CD8-positive, alpha-beta memory T cell (primary cell): ENCODE measurements at regions not wholly inside any gene's neighbourhood (a gene's known extent, or its start where the extent isn't known, plus 50 kb on each side); places are given as distances from the start of the nearest gene placed in this dataset.
A peak's percentile ranks its signal among the peaks of the same experiment; 100 is the strongest.

Experiments used
- CTCF ChIA-PET: fragments of 350-600 bp; sonication (Branson Sonifier 250); formaldehyde crosslinking; loops from one replicate; lab custom pipeline; 2021; ENCODE audit warnings: antibody characterized with exemption; lab: Charles Lee
- POLR2A ChIA-PET: fragments of 350-600 bp; sonication (Branson Sonifier 250); formaldehyde crosslinking; loops from one replicate; lab custom pipeline; 2021; ENCODE audit warnings: antibody characterized with exemption; lab: Charles Lee
- DNase-seq, 5 donors: peaks; one replicate each; pipeline versions ENCODE4 v3.0.0 to v3.0.0-alpha.2; 2020 to 2022; ENCODE audit warnings: mixed read lengths in 1 of 5
- H3K27ac ChIP-seq: one replicate; pipeline ENCODE4 v1.7.0; 2013; ENCODE audit warnings: low read depth, mild to moderate bottlenecking, low read length, moderate library complexity
- H3K27me3 ChIP-seq: 2 replicates; pipeline ENCODE4 v1.7.0; 2013; ENCODE audit warnings: low read length, mild to moderate bottlenecking; ENCODE audit not compliant: insufficient read depth, poor library complexity, severe bottlenecking
- H3K36me3 ChIP-seq: 2 replicates; pipeline ENCODE4 v1.7.0; 2013; ENCODE audit warnings: mild to moderate bottlenecking, low read length, moderate library complexity; ENCODE audit not compliant: insufficient read depth
- H3K4me1 ChIP-seq: 2 replicates; pipeline ENCODE4 v1.7.0; 2013; ENCODE audit warnings: mild to moderate bottlenecking, low read length, moderate library complexity; ENCODE audit not compliant: insufficient read depth
- H3K4me3 ChIP-seq: 2 replicates; pipeline ENCODE4 v1.7.0; 2013; ENCODE audit warnings: mild to moderate bottlenecking, low read length
- H3K9me3 ChIP-seq: 2 replicates; pipeline ENCODE4 v1.7.0; 2013; ENCODE audit warnings: mild to moderate bottlenecking, low read length
- H3K27ac Mint-ChIP-seq, 8 donors: one replicate each; pipeline ENCODE4 v1.8.0; 2020 to 2021; ENCODE audit warnings: mixed read lengths in 8 of 8, mild to moderate bottlenecking in 6 of 8, inconsistent platforms in 3 of 8, moderate library complexity in 3 of 8
- H3K27me3 Mint-ChIP-seq, 2 donors: one replicate each; pipeline ENCODE4 v1.8.0; 2020 to 2021; ENCODE audit warnings: mixed read lengths in 2 of 2, mild to moderate bottlenecking in 1 of 2, moderate library complexity in 1 of 2
- H3K36me3 Mint-ChIP-seq, 3 donors: one replicate each; pipeline ENCODE4 v1.8.0; 2020 to 2021; ENCODE audit warnings: mixed read lengths in 3 of 3, inconsistent platforms in 1 of 3, mild to moderate bottlenecking in 1 of 3
- H3K4me1 Mint-ChIP-seq, 3 donors: one replicate each; pipeline ENCODE4 v1.8.0; 2020 to 2021; ENCODE audit warnings: mixed read lengths in 3 of 3, inconsistent platforms in 1 of 3, mild to moderate bottlenecking in 1 of 3
- H3K4me3 Mint-ChIP-seq, 7 donors: one replicate each; pipeline ENCODE4 v1.8.0; 2020 to 2021; ENCODE audit warnings: mixed read lengths in 7 of 7, mild to moderate bottlenecking in 6 of 7, moderate library complexity in 4 of 7, inconsistent platforms in 2 of 7
- H3K9me3 Mint-ChIP-seq, 5 donors: one replicate each; pipeline ENCODE4 v1.8.0; 2020 to 2022; ENCODE audit warnings: mixed read lengths in 5 of 5, mild to moderate bottlenecking in 3 of 5, moderate library complexity in 2 of 5, inconsistent platforms in 1 of 5

DNA sequence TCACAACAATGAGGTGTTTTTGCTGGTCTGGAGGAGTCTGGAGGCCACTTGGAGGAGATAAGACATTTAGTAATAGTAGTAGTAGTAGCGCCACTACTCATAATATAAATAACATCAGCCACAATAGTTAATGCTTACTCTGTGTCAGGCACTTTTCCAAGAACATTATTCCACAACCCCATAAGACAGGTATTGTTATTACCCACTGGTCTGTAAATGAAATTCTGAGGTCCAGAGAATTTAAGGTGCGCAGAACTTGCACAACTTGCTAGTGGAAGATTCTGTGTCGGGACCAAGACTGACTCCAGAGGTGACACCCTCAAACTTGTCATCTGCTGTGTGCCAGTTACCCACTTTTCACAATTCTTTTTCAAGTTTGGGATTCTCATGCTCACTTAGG is 106.5 kb downstream of the MRM1 start:
- H3K27ac Mint-ChIP-seq, result no peak overlapping the region
- peaks cover 11 to 26% of the 10 kb centered on the region in 2 donors for H3K27me3 Mint-ChIP-seq
- Histone ChIP-seq H3K4me3 (no peak overlapping the region), H3K4me1 (no peaks in the 10 kb centered on the region), H3K36me3 (no peaks in the 10 kb centered on the region), H3K27ac (no peak overlapping the region), H3K27me3 (peaks cover 12% of the 10 kb centered on the region), H3K9me3 (no peaks in the 10 kb centered on the region)
- H3K36me3 Mint-ChIP-seq, result no peaks in the 10 kb centered on the region
- DNase-seq, result no peak
- POLR2A ChIA-PET, result no interaction called here
- H3K4me3 Mint-ChIP-seq, result no peak overlapping the region
- H3K9me3 Mint-ChIP-seq, result no peaks in the 10 kb centered on the region
- peaks cover 0 to 4% (median 0%) of the 10 kb centered on the region in 3 donors for H3K4me1 Mint-ChIP-seq
- CTCF ChIA-PET, result no interaction called here

DNA sequence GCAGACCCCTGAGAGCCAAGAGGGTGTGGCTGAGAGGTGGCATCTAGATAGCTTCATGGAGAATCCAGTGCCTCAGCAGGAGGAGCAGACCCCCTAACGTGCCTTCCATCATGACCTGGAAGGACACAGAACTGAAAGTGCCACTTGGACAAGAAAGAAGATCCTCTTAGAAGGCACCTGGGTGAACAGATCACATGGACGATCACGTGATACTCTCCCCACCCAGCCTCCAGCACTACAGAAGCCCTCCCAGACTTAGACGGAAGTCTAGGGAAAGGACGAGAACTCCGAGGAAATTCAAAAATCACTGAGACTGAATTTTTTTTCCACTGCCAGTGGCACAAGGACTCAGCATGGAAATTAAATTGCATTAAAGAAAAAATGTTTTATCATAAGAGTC is 113.4 kb downstream of the MRM1 start:
- H3K9me3 ChIP-seq, result no peaks in the 10 kb centered on the region
- H3K4me3 Mint-ChIP-seq, result no peak overlapping the region
- H3K27ac ChIP-seq, result no peak overlapping the region
- no peak overlapping the region for H3K27ac Mint-ChIP-seq
- peaks cover 0 to 10% of the 10 kb centered on the region in 2 donors for H3K27me3 Mint-ChIP-seq
- H3K4me3 ChIP-seq, result no peak overlapping the region
- no peaks in the 10 kb centered on the region for H3K9me3 Mint-ChIP-seq
- DNase-seq, result no peak
- no peaks in the 10 kb centered on the region for H3K36me3 Mint-ChIP-seq
- ChIA-PET CTCF (no interaction called here), POLR2A (interaction anchor here (0.6 kb wide), 1 partner anchor 289 kb away, joined by 4 read pairs; no protein-coding TSS in a partner anchor)
- H3K27me3 ChIP-seq, result no peaks in the 10 kb centered on the region
- no peaks in the 10 kb centered on the region for H3K36me3 ChIP-seq
- no peaks in the 10 kb centered on the region for H3K4me1 Mint-ChIP-seq
- no peaks in the 10 kb centered on the region for H3K4me1 ChIP-seq

DNA sequence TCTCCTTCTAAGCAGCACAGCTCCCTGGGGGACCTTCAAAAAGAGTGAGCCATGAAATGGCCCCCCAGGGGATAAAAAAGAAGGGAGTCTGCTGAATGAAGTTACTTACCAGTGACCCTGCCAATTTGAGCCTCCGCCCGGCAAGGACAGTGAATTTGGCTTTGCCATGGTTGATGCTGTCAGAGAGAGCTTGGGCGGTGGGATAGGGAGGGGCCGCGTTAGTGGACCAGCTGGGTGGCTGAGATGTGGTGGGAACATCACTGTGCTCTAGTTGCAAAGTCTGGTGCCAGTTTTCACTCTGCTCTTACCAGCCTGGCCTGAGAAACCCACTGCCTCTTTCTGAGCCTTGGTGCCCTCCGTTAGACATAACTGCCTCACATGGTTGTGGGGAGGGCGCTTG is 114.6 kb downstream of the MRM1 start:
- no peaks in the 10 kb centered on the region for H3K9me3 ChIP-seq
- H3K27me3 ChIP-seq, result no peaks in the 10 kb centered on the region
- Mint-ChIP-seq H3K4me1 (peaks cover 0 to 4% (median 0%) of the 10 kb centered on the region in 3 donors), H3K9me3 (no peaks in the 10 kb centered on the region), H3K36me3 (no peaks in the 10 kb centered on the region), H3K27ac (no peak overlapping the region), H3K27me3 (peaks cover 0 to 10% of the 10 kb centered on the region in 2 donors), H3K4me3 (no peak overlapping the region)
- DNase-seq, result no peak
- H3K36me3 ChIP-seq, result no peaks in the 10 kb centered on the region
- H3K27ac ChIP-seq, result no peak overlapping the region
- no peak overlapping the region for H3K4me3 ChIP-seq
- peaks cover under 1% of the 10 kb centered on the region for H3K4me1 ChIP-seq
- ChIA-PET CTCF (no interaction called here), POLR2A (no interaction called here)

DNA sequence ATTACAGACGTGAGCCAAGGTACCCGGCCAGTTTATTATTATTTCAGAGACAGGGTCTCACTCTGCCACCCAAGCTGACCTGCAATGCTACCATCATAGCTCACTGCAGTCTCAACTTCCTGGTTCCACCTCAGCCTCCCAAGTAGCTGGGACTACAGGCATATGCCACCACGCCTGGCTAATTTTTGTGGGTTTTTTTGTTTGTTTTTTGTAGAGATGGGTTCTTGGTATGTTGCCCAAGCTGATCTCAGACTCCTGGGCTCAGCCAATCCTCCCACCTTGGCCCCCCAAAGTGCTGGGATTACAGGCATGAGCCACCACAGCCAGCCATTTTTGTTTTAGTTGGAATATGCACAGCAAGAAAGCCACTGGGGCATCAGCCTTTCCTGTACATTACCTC is 115.7 kb downstream of the MRM1 start:
- no peak for DNase-seq
- ChIA-PET CTCF (no interaction called here), POLR2A (no interaction called here)
- Mint-ChIP-seq H3K27ac (no peak overlapping the region), H3K4me1 (peaks cover 9 to 14% (median 10%) of the 10 kb centered on the region in 3 donors), H3K36me3 (no peaks in the 10 kb centered on the region), H3K4me3 (no peak overlapping the region), H3K9me3 (no peaks in the 10 kb centered on the region), H3K27me3 (peaks cover 0 to 10% of the 10 kb centered on the region in 2 donors)
- H3K9me3 ChIP-seq, result no peaks in the 10 kb centered on the region
- H3K27ac ChIP-seq, result no peak overlapping the region
- no peaks in the 10 kb centered on the region for H3K36me3 ChIP-seq
- H3K4me1 ChIP-seq, result peaks cover 11% of the 10 kb centered on the region
- H3K4me3 ChIP-seq, result no peak overlapping the region
- no peaks in the 10 kb centered on the region for H3K27me3 ChIP-seq

DNA sequence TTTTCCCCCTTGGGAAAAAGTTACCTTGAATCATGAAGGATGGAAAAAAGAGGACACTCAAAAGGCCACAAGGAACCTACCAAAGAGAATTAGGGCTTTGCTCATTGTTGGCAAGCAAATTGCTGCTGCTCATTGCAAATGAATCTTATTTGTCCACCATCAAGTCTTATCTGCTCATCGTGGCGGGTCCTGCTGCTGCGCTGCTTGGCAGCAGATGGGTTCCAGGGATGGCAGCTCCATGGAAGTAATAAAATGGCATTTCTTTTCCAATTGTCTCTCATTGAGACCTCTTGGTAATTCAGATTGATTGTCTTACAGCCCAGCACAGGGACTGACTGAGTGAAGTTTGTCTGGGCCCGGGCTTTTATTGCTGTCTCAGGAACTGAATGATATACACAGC is 118.7 kb downstream of the MRM1 start:
- no peak overlapping the region for H3K4me3 ChIP-seq
- ChIA-PET CTCF (interaction anchor here (1.4 kb wide), 1 partner anchor 8 kb away, joined by 5 read pairs; no protein-coding TSS in a partner anchor), POLR2A (interaction anchor here (0.6 kb wide), 1 partner anchor 11 kb away, joined by 4 read pairs; no protein-coding TSS in a partner anchor)
- H3K27me3 ChIP-seq, result no peaks in the 10 kb centered on the region
- Mint-ChIP-seq H3K27ac (peak overlapping the region in 3 of 8 donors; percentile 38 to 66 (median 56)), H3K36me3 (no peaks in the 10 kb centered on the region), H3K4me1 (peaks cover 33 to 43% (median 41%) of the 10 kb centered on the region in 3 donors), H3K4me3 (no peak overlapping the region), H3K27me3 (peaks cover 0 to 10% of the 10 kb centered on the region in 2 donors), H3K9me3 (no peaks in the 10 kb centered on the region)
- no peak for DNase-seq
- peaks cover 32% of the 10 kb centered on the region for H3K4me1 ChIP-seq
- no peak overlapping the region for H3K27ac ChIP-seq
- H3K36me3 ChIP-seq, result no peaks in the 10 kb centered on the region
- no peaks in the 10 kb centered on the region for H3K9me3 ChIP-seq

DNA sequence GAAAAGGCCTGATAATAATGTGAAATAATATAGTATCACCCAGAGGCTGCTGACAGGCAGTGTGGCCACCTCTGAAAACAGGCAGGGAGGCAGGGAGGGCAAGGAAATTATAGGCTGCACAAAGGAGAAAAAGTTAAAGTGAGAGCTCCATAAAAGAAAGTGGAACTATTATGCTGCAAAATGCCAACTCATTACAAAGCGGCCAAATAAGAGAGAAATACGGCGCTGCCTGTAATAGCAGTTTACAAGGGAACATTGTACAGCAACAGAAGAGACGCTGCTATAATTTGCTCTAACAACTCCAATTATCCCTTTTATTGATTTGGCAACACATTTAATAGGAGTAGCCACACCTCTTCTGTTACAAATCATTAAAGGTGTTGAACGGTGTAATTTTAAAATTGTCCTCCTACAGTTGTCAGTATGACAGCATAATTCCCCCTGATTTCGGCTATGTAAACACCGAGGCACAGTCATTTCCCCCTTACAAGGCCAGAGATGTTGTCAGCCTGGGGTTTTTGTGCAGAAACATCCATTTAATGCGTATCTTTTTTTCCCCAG is 120.3 kb downstream of the MRM1 start:
- peak in 1 of 5 donors; percentile 18 for DNase-seq
- Histone ChIP-seq H3K36me3 (no peaks in the 10 kb centered on the region), H3K4me1 (peaks cover 47% of the 10 kb centered on the region), H3K9me3 (no peaks in the 10 kb centered on the region), H3K27me3 (no peaks in the 10 kb centered on the region), H3K4me3 (peak overlapping the region; percentile 73), H3K27ac (peak overlapping the region; percentile 52)
- H3K27ac Mint-ChIP-seq, result peak overlapping the region; percentile 84 to 97 (median 95)
- no peaks in the 10 kb centered on the region for H3K9me3 Mint-ChIP-seq
- CTCF ChIA-PET, result interaction anchor here (1.0 to 1.4 kb wide), 2 partner anchors 10 to 239 kb away, joined by 3 to 5 read pairs; no protein-coding TSS in a partner anchor
- peaks cover 0 to 10% of the 10 kb centered on the region in 2 donors for H3K27me3 Mint-ChIP-seq
- POLR2A ChIA-PET, result interaction anchor here (0.5 kb wide), 1 partner anchor 252 kb away, joined by 3 read pairs; no protein-coding TSS in a partner anchor
- peak overlapping the region; percentile 76 to 85 (median 83) for H3K4me3 Mint-ChIP-seq
- H3K4me1 Mint-ChIP-seq, result peaks cover 45 to 58% (median 56%) of the 10 kb centered on the region in 3 donors
- H3K36me3 Mint-ChIP-seq, result no peaks in the 10 kb centered on the region

DNA sequence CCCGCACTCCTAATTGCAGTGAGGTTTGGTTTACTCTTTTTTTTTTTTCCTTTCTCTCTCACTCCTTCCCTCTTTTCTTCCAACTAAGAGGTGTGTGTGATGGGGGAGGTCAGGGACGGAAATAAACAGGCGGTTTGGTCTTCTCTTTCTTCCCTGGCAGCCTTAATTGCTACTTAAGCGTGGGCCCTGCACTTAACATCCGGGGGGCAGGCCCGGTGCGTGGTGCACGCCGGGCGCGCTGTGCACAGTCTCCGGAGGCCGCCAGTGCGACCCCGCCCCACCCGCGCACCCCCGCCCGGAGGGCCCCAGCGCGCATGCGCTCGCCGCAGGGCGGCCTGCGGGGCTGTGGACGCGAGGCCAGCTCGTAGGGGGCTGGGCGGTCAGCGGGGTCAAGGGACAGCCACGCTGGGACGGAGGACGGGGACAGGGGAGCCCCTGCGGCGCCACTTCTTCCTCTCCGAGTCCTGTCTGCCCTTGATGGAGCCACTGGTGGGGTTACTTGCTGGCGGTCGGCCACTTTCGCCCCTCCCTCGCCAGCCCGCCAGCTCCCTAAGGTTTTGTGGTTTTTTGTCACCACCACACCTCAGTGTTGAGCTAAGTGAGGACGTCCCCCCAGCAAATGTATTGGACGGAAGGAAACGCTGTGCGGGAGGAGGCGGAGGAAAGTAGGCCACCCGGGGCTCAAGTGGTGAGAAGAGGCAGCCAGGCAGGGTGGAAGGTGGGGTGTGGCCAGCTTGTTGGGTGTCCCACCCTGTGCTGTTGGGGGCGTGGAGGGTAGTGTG is 120.9 kb downstream of the MRM1 start:
- peaks cover 0 to 9% of the 10 kb centered on the region in 2 donors for H3K27me3 Mint-ChIP-seq
- CTCF ChIA-PET, result interaction anchor here (1.0 to 1.9 kb wide), 4 partner anchors 14 to 238 kb away, joined by 3 to 13 read pairs (median 4); no protein-coding TSS in a partner anchor
- no peaks in the 10 kb centered on the region for H3K27me3 ChIP-seq
- no peaks in the 10 kb centered on the region for H3K9me3 ChIP-seq
- peak; percentile 58 to 85 (median 78) for DNase-seq
- H3K9me3 Mint-ChIP-seq, result no peaks in the 10 kb centered on the region
- H3K4me1 ChIP-seq, result peaks cover 54% of the 10 kb centered on the region
- H3K4me3 Mint-ChIP-seq, result peak overlapping the region; percentile 78 to 86 (median 84)
- H3K27ac ChIP-seq, result peak overlapping the region; percentile 52
- peak overlapping the region; percentile 84 to 97 (median 95) for H3K27ac Mint-ChIP-seq
- no peaks in the 10 kb centered on the region for H3K36me3 ChIP-seq
- peaks cover 50 to 65% (median 61%) of the 10 kb centered on the region in 3 donors for H3K4me1 Mint-ChIP-seq
- POLR2A ChIA-PET, result interaction anchor here (0.5 to 1.5 kb wide), 3 partner anchors 47 to 252 kb away, joined by 3 to 5 read pairs (median 4); no protein-coding TSS in a partner anchor
- peak overlapping the region; percentile 73 for H3K4me3 ChIP-seq
- H3K36me3 Mint-ChIP-seq, result no peaks in the 10 kb centered on the region
